ENCODE measurements at regions not wholly inside any gene's neighbourhood (a gene's known extent, or its start where the extent isn't known, plus 50 kb on each side); places are given as distances from the start of the nearest gene placed in this dataset.

DNA sequence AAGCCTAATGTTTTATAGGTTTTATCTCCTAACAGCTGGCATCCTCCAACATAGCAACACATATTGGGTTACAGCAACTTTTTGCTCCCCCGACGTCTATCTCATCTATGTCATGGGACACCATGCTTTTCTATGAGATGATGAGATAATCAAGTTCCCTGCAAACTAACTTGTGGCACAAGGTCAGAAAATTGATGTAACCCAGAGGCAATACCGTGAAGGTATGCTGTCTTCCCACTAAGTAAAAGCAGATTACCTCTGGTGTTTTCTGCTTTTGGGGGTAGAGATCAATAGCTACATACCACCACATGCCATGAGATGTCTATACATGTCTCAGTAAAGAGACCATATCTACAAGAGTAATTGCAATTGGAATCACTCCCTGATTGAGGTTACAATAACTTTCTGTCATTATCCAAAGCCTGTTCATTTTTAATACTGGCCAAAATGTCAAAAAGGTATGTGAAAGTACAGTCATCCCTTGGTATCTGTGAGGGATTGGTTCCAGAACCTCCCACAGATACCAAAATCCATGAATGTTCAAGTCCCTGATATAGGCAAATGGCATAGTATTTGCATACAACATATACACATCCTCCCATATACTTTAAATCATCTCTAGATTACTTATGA lies 131.3 kb downstream of the CYSLTR2 start:
- FAIRE-seq, result no peak
- H2AFZ ChIP-seq (ENCODE audit: low read length), result no peak overlapping the region
- H3K14ac ChIP-seq (ENCODE audit: insufficient read length), result no peak overlapping the region
- no peaks in the 10 kb centered on the region for H4K20me1 ChIP-seq (replicated peaks in 1 of 2; ENCODE audit: control insufficient read depth in 1 of 2, insufficient read depth in 2 of 2, low read length in 2 of 2)
- H3K4me2 ChIP-seq (ENCODE audit: insufficient read depth in 1 of 2, low read depth in 2 of 2, low read length in 2 of 2), result no peak overlapping the region
- no peaks in the 10 kb centered on the region for H3K79me2 ChIP-seq (ENCODE audit: control insufficient read depth in 1 of 2, insufficient read depth in 2 of 2, low read length in 2 of 2)
- no peak overlapping the region for H2AK5ac ChIP-seq (ENCODE audit: low read depth, low read length)
- no peak overlapping the region for H3K4me3 ChIP-seq (ENCODE audit: extremely low read depth in 1 of 4, insufficient read depth in 2 of 4, low read depth in 3 of 4, low read length in 4 of 4)
- H3K27me3 ChIP-seq (replicated peaks in 1 of 4; ENCODE audit: control insufficient read depth in 3 of 4, extremely low read depth in 1 of 4, insufficient read depth in 3 of 4, low read length in 3 of 4), result no peaks in the 10 kb centered on the region
- no peaks in the 10 kb centered on the region for H3K23me2 ChIP-seq (ENCODE audit: low read depth, low read length)
- H3K4me1 ChIP-seq (replicated peaks in 1 of 4; ENCODE audit: control insufficient read depth in 3 of 4, insufficient read depth in 4 of 4, low read length in 3 of 4), result no peaks in the 10 kb centered on the region
- no peaks in the 10 kb centered on the region for H3K79me1 ChIP-seq (ENCODE audit: low read depth, low read length)
- no peak overlapping the region for H2BK120ac ChIP-seq (replicated peaks; ENCODE audit: low read depth, low read length)
- no peaks in the 10 kb centered on the region for H3K36me3 ChIP-seq (ENCODE audit: control insufficient read depth in 2 of 4, insufficient read depth in 4 of 4, low read length in 3 of 4)
- no peak overlapping the region for H2BK12ac ChIP-seq (ENCODE audit: low read depth, low read length)
- no peak overlapping the region for H3K18ac ChIP-seq (ENCODE audit: extremely low read depth, low read length)
- H3K4ac ChIP-seq (replicated peaks; ENCODE audit: insufficient read length, low read depth, low read length), result no peak overlapping the region
- H4K5ac ChIP-seq (ENCODE audit: insufficient read length, low read depth, low read length), result no peak overlapping the region
- POLR2A ChIA-PET (ENCODE audit: partially characterized antibody), result no interaction called here
- no peak overlapping the region for H2BK5ac ChIP-seq (ENCODE audit: low read depth, low read length)
- H3K56ac ChIP-seq (replicated peaks; ENCODE audit: insufficient read length, low read depth, low read length), result no peak overlapping the region
- H3K9ac ChIP-seq (replicated peaks in 1 of 4; ENCODE audit: extremely low read depth in 1 of 4, low read depth in 3 of 4, low read length in 3 of 4), result no peak overlapping the region
- H4K8ac ChIP-seq (ENCODE audit: extremely low read depth, insufficient read depth, low read length), result no peak overlapping the region
- 0 out of 4 replicates have a peak, but pooled peaks cover 0 to 5% of the 10 kb centered on the region in 2 experiments for H3K9me3 ChIP-seq (ENCODE audit: insufficient read depth in 2 of 2, low read depth in 1 of 2, low read length in 1 of 2)
- no peak overlapping the region for H3K23ac ChIP-seq (ENCODE audit: insufficient read length)
- CTCF ChIA-PET (ENCODE audit: partially characterized antibody), result interaction anchor here (0.8 kb wide), 1 partner anchor 16 kb away, joined by 3 read pairs; no protein-coding TSS in a partner anchor
- no peak overlapping the region for H3K27ac ChIP-seq (ENCODE audit: low read depth, low read length)
- DNase-seq (ENCODE audit: low read depth in 1 of 2, low spot score in 2 of 2), result no peak
- WGBS, 2 experiments (ENCODE audit: extremely low coverage in 1 of 2, insufficient coverage in 1 of 2, insufficient read length in 1 of 2, insufficient replicate concordance in 2 of 2, low coverage in 1 of 2, low lambda C conversion rate in 2 of 2, missing lambda C conversion rate in 1 of 2), result 86% methylated on average over 3 of the region's 3 CpGs; no CpG with 5 or more reads in 1 of the 2 experiments
- no peak for TF ChIP-seq SP1 (IDR thresholded peaks at IDR 0.05; ENCODE audit: low read depth, low read length)
- no peak for TF ChIP-seq KDM1A (IDR thresholded peaks at IDR 0.05; ENCODE audit: borderline replicate concordance, low read length)
- no peak for TF ChIP-seq SRF (IDR thresholded peaks at IDR 0.05; ENCODE audit: low read depth, low read length)
- no peak for TF ChIP-seq NANOG (IDR thresholded peaks at IDR 0.05; ENCODE audit: insufficient read depth, low read depth, low read length, poor library complexity, severe bottlenecking)
- TF ChIP-seq CEBPB (IDR thresholded peaks at IDR 0.05; ENCODE audit: low read depth, low read length), result no peak
- H4K91ac ChIP-seq (replicated peaks; ENCODE audit: insufficient read length, low read length), result no peak overlapping the region
- no peak overlapping the region for H2BK20ac ChIP-seq (ENCODE audit: low read length)
- no peak overlapping the region for H2BK15ac ChIP-seq (ENCODE audit: low read length)
